H9 (cell line): ENCODE measurements at regions not wholly inside any gene's neighbourhood (a gene's known extent, or its start where the extent isn't known, plus 50 kb on each side); places are given as distances from the start of the nearest gene placed in this dataset.
A peak's percentile ranks its signal among the peaks of the same experiment; 100 is the strongest.

Experiments
- DNase-seq: peaks from one replicate; pipeline ENCODE4 v3.0.0-alpha.2; 2017
- H2AFZ ChIP-seq: one replicate; pipeline ENCODE4 v1.6.1; 2013; ENCODE audit warnings: mild to moderate bottlenecking, low read length, control low read depth, moderate library complexity
- H2AK5ac ChIP-seq: 2 replicates; pipeline ENCODE4 v1.6.1; 2013; ENCODE audit warnings: low read length, control low read depth, mixed read lengths; ENCODE audit not compliant: insufficient read length
- H2BK120ac ChIP-seq: one replicate; pipeline ENCODE4 v1.6.1; 2013; ENCODE audit warnings: low read depth, mild to moderate bottlenecking, low read length, control low read depth, inconsistent platforms; ENCODE audit not compliant: poor library complexity, severe bottlenecking
- H2BK12ac ChIP-seq: 2 replicates; pipeline ENCODE4 v1.6.1; 2013; ENCODE audit warnings: low read length, control low read depth, mixed read lengths, low read depth; ENCODE audit not compliant: insufficient read length
- H2BK15ac ChIP-seq: 2 replicates; pipeline ENCODE4 v1.6.1; 2013; ENCODE audit warnings: low read depth, low read length, control low read depth
- H2BK20ac ChIP-seq: one replicate; pipeline ENCODE4 v1.6.1; 2013; ENCODE audit warnings: low read depth, mild to moderate bottlenecking, low read length, control low read depth, inconsistent platforms; ENCODE audit not compliant: poor library complexity, severe bottlenecking
- H2BK5ac ChIP-seq: 2 replicates; pipeline ENCODE4 v1.6.1; 2013; ENCODE audit warnings: low read length, control low read depth, mixed read lengths; ENCODE audit not compliant: insufficient read length
- H3K14ac ChIP-seq: 2 replicates; pipeline ENCODE4 v1.6.1; 2013; ENCODE audit warnings: low read length, control low read depth; ENCODE audit not compliant: insufficient read depth
- H3K18ac ChIP-seq: 2 replicates; pipeline ENCODE4 v1.6.1; 2013; ENCODE audit warnings: low read depth, mild to moderate bottlenecking, mixed read lengths, low read length, control low read depth; ENCODE audit not compliant: insufficient read length
- H3K23ac ChIP-seq: 2 replicates; pipeline ENCODE4 v1.6.1; 2013; ENCODE audit warnings: low read length, control low read depth, mixed read lengths, low read depth; ENCODE audit not compliant: insufficient read length
- H3K23me2 ChIP-seq: 2 replicates; pipeline ENCODE4 v1.6.1; 2013; ENCODE audit warnings: low read depth, mild to moderate bottlenecking, mixed read lengths, low read length, control low read depth; ENCODE audit not compliant: insufficient read length, poor library complexity, severe bottlenecking
- H3K27ac ChIP-seq: 2 replicates; pipeline ENCODE4 v1.5.1; 2013; ENCODE audit warnings: low read length, control low read depth, mixed read lengths, low read depth; ENCODE audit not compliant: insufficient read length
- H3K27me3 ChIP-seq: 2 replicates; pipeline ENCODE4 v1.6.1; 2013; ENCODE audit warnings: low read length, control low read depth, inconsistent platforms; ENCODE audit not compliant: insufficient read depth
- H3K4ac ChIP-seq: 2 replicates; pipeline ENCODE4 v1.6.1; 2013; ENCODE audit warnings: low read depth, mild to moderate bottlenecking, control low read depth, inconsistent platforms, low read length, moderate library complexity
- H3K4me1 ChIP-seq: 2 replicates; pipeline ENCODE4 v1.6.1; 2013; ENCODE audit warnings: low read length, control low read depth, inconsistent platforms; ENCODE audit not compliant: insufficient read depth
- H3K4me2 ChIP-seq: 2 replicates; pipeline ENCODE4 v1.6.1; 2013; ENCODE audit warnings: low read length, control low read depth, mixed read lengths; ENCODE audit not compliant: insufficient read length, insufficient read depth
- H3K56ac ChIP-seq: 2 replicates; pipeline ENCODE4 v1.6.1; 2013; ENCODE audit warnings: low read depth, mild to moderate bottlenecking, mixed read lengths, low read length, control low read depth; ENCODE audit not compliant: insufficient read length
- H3K79me1 ChIP-seq: 2 replicates; pipeline ENCODE4 v1.6.1; 2013; ENCODE audit warnings: low read depth, mild to moderate bottlenecking, moderate library complexity, low read length, control low read depth, inconsistent platforms; ENCODE audit not compliant: insufficient read depth, poor library complexity, severe bottlenecking
- H3K79me2 ChIP-seq: 2 replicates; pipeline ENCODE4 v1.6.1; 2013; ENCODE audit warnings: low read length, control low read depth, inconsistent platforms; ENCODE audit not compliant: insufficient read depth
- H3K9ac ChIP-seq: 2 replicates; pipeline ENCODE4 v1.6.1; 2013; ENCODE audit warnings: low read length, control low read depth, mixed read lengths; ENCODE audit not compliant: insufficient read length; ENCODE audit errors: extremely low read depth
- H3K9me3 ChIP-seq: one replicate; pipeline ENCODE4 v1.6.1; 2013; ENCODE audit warnings: low read depth, low read length, inconsistent platforms; ENCODE audit not compliant: control insufficient read depth
- H3T11ph ChIP-seq: one replicate; pipeline ENCODE4 v1.6.1; 2013; ENCODE audit warnings: mild to moderate bottlenecking, low read length, control low read depth, inconsistent platforms
- H4K20me1 ChIP-seq: one replicate; pipeline ENCODE4 v1.6.1; 2013; ENCODE audit not compliant: control insufficient read depth, insufficient read length, insufficient read depth
- H4K5ac ChIP-seq: 2 replicates; pipeline ENCODE4 v1.6.1; 2013; ENCODE audit warnings: low read depth, mild to moderate bottlenecking, mixed read lengths, low read length, control low read depth; ENCODE audit not compliant: insufficient read length
- H4K8ac ChIP-seq: replicated peaks from 2 replicates; pipeline ENCODE4 v1.6.1; 2013; ENCODE audit warnings: low read length, control low read depth, mixed read lengths, low read depth; ENCODE audit not compliant: insufficient read length
- H4K91ac ChIP-seq: 2 replicates; pipeline ENCODE4 v1.6.1; 2013; ENCODE audit warnings: low read depth, mild to moderate bottlenecking, moderate library complexity, mixed read lengths, low read length, control low read depth; ENCODE audit not compliant: insufficient read length
- H3K27ac Mint-ChIP-seq, 3 experiments: 2 replicates in 2 of 3; 3 replicates in 1 of 3; pipeline ENCODE4 v1.8.0; 2020 to 2021; ENCODE audit warnings: mixed read lengths in 3 of 3, mild to moderate bottlenecking in 1 of 3, moderate library complexity in 1 of 3
- H3K27me3 Mint-ChIP-seq: 2 replicates; pipeline ENCODE4 v1.8.0; 2021; ENCODE audit warnings: low read depth, mild to moderate bottlenecking, moderate library complexity, mixed read lengths
- H3K36me3 Mint-ChIP-seq, 3 experiments: 2 replicates in 2 of 3; 3 replicates in 1 of 3; pipeline ENCODE4 v1.8.0; 2020 to 2021; ENCODE audit warnings: low read depth in 3 of 3, mixed read lengths in 3 of 3; ENCODE audit not compliant: insufficient read depth in 1 of 3
- H3K4me1 Mint-ChIP-seq, 2 experiments: 2 replicates each; pipeline ENCODE4 v1.8.0; 2020; ENCODE audit warnings: mixed read lengths in 2 of 2
- H3K4me3 Mint-ChIP-seq, 2 experiments: 2 replicates in 1 of 2; 3 replicates in 1 of 2; pipeline ENCODE4 v1.8.0; 2020 to 2021; ENCODE audit warnings: mild to moderate bottlenecking in 2 of 2, mixed read lengths in 2 of 2, moderate library complexity in 1 of 2
- H3K9me3 Mint-ChIP-seq, 2 experiments: 2 replicates in 1 of 2; 3 replicates in 1 of 2; pipeline ENCODE4 v1.8.0; 2020; ENCODE audit warnings: mild to moderate bottlenecking in 2 of 2, mixed read lengths in 2 of 2, moderate library complexity in 1 of 2
- WGBS: extraction: QIAGEN DNeasy Blood & Tissue Kit; methylation state at CpG from one replicate; pipeline ENCODE4 v1.1.7; 2013; ENCODE audit warnings: missing lambda C conversion rate, low lambda C conversion rate, mixed read lengths; ENCODE audit not compliant: insufficient read length; ENCODE audit errors: extremely low coverage; 5-methylcytosine and 5-hydroxymethylcytosine counted together
- TF ChIP-seq, protein P1 (sequence below): fragments of 200-600 bp; sonication (generic); conservative IDR thresholded peaks from 3 replicates; pipeline ENCODE4 v1.8.0; 2021; ENCODE audit warnings: antibody characterized with exemption, mild to moderate bottlenecking

DNA sequence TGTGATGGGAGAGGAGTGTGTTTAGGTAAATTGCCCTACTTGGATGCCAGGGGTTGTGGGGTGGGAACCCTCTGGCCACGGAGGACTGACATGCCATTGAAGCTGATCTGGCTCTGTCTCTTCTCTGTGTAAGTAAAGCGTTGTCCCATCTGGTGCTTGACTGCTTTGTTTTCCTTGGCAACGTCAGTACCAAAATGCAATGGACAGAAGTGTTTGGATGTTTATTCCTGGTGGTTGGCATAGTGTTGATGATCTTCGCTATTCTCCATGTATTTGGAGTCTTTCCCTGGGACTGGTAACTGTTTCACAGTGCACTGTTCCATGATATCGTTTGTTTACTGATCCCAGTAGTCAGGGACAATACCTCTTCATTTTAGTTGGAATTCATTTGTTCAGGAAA, 130.5 kb upstream of the MCTP2 start:
- no CpG with 5 or more reads among the region's 5 CpGs for WGBS
- H2AFZ ChIP-seq, result no peak overlapping the region
- no peaks in the 10 kb centered on the region; the same call in 1 of the 2 replicates for H3K4me1 ChIP-seq
- H3K18ac ChIP-seq, result no peak overlapping the region
- H3T11ph ChIP-seq, result no peak overlapping the region
- H3K4me1 Mint-ChIP-seq, result peaks cover under 1 to 9% of the 10 kb centered on the region in 2 experiments; a peak in 3 of 4 replicates
- TF ChIP-seq, protein P1, sequence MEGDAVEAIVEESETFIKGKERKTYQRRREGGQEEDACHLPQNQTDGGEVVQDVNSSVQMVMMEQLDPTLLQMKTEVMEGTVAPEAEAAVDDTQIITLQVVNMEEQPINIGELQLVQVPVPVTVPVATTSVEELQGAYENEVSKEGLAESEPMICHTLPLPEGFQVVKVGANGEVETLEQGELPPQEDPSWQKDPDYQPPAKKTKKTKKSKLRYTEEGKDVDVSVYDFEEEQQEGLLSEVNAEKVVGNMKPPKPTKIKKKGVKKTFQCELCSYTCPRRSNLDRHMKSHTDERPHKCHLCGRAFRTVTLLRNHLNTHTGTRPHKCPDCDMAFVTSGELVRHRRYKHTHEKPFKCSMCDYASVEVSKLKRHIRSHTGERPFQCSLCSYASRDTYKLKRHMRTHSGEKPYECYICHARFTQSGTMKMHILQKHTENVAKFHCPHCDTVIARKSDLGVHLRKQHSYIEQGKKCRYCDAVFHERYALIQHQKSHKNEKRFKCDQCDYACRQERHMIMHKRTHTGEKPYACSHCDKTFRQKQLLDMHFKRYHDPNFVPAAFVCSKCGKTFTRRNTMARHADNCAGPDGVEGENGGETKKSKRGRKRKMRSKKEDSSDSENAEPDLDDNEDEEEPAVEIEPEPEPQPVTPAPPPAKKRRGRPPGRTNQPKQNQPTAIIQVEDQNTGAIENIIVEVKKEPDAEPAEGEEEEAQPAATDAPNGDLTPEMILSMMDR, result no peak
- H2BK15ac ChIP-seq, result no peak overlapping the region
- H3K9ac ChIP-seq, result no peak overlapping the region
- no peak for DNase-seq
- H4K20me1 ChIP-seq, result no peaks in the 10 kb centered on the region
- H3K27ac ChIP-seq, result no peak overlapping the region
- no peaks in the 10 kb centered on the region for H3K79me2 ChIP-seq
- H2BK120ac ChIP-seq, result no peak overlapping the region
- no peak overlapping the region for H4K91ac ChIP-seq
- no peak overlapping the region for H3K4me2 ChIP-seq
- no peak overlapping the region for H2BK20ac ChIP-seq
- no peak overlapping the region for H3K14ac ChIP-seq
- H2AK5ac ChIP-seq, result no peak overlapping the region
- H3K79me1 ChIP-seq, result no peaks in the 10 kb centered on the region
- H4K8ac ChIP-seq, result no peak overlapping the region
- no peaks in the 10 kb centered on the region for H3K27me3 Mint-ChIP-seq
- no peaks in the 10 kb centered on the region for H3K27me3 ChIP-seq
- H3K56ac ChIP-seq, result no peak overlapping the region
- H2BK5ac ChIP-seq, result no peak overlapping the region
- H2BK12ac ChIP-seq, result no peak overlapping the region
- peaks cover 7 to 11% of the 10 kb centered on the region in 2 experiments; a peak in 4 of 5 replicates for H3K9me3 Mint-ChIP-seq
- no peaks in the 10 kb centered on the region for H3K9me3 ChIP-seq
- peaks cover 0 to 8% (median 8%) of the 10 kb centered on the region in 3 experiments; a peak in 2 of 7 replicates for H3K36me3 Mint-ChIP-seq
- no peak overlapping the region for H4K5ac ChIP-seq
- H3K23me2 ChIP-seq, result no peaks in the 10 kb centered on the region
- H3K4ac ChIP-seq, result no peak overlapping the region
- H3K4me3 Mint-ChIP-seq, result no peak overlapping the region
- no peak overlapping the region for H3K23ac ChIP-seq
- 0 out of 7 replicates have a peak overlapping the region, but pooled peaks of 1 of the 3 experiments have one; percentile 33 for H3K27ac Mint-ChIP-seq
